SK-N-SH (cell line): ENCODE measurements at regions not wholly inside any gene's neighbourhood (a gene's known extent, or its start where the extent isn't known, plus 50 kb on each side); places are given as distances from the start of the nearest gene placed in this dataset.

ENCODE experiments used
- CTCF ChIA-PET: fragments of 300-600, 350-600 bp; formaldehyde crosslinking; extraction: SDS; loops from one replicate; lab custom pipeline; 2021; lab: Yijun Ruan, JAX
- POLR2A ChIA-PET: fragments of 350-600 bp; sonication (Branson Sonifier 250); formaldehyde crosslinking; extraction: SDS; loops from one replicate; lab custom pipeline; 2020; ENCODE audit warnings: antibody characterized with exemption, inconsistent platforms; lab: Yijun Ruan, JAX
- DNase-seq: peaks from one replicate; pipeline ENCODE4 v3.0.0; 2012
- H2AFZ ChIP-seq: fragments of 200-600 bp; sonication (generic); 2 replicates; pipeline ENCODE4 v1.8.1; 2016; ENCODE audit warnings: antibody characterized with exemption, mild to moderate bottlenecking, low read depth
- H3F3A ChIP-seq: fragments of 200-600 bp; sonication (generic); replicated peaks from 2 replicates; pipeline ENCODE3; 2016; ENCODE audit warnings: antibody characterized with exemption, mild to moderate bottlenecking; ENCODE audit not compliant: insufficient read depth
- H3K27ac ChIP-seq, 2 experiments: fragments of 200-500 bp in 1 of 2; fragments of 200-600 bp in 1 of 2; sonication (Bioruptor generic) in 1 of 2; sonication (generic), shearing (Covaris generic) in 1 of 2; 2 replicates each; pipeline versions ENCODE4 v1.5.1 to v1.6.1; 2014 to 2016; ENCODE audit warnings: low read depth in 2 of 2, inconsistent platforms in 1 of 2, low read length in 1 of 2, mild to moderate bottlenecking in 1 of 2, mixed read lengths in 1 of 2
- H3K27me3 ChIP-seq: fragments of 200-600 bp; sonication (generic), shearing (Covaris generic); 2 replicates; pipeline ENCODE4 v1.6.1; 2016; ENCODE audit warnings: mixed run types; ENCODE audit not compliant: insufficient read depth
- H3K36me3 ChIP-seq, 2 experiments: fragments of 200-500 bp in 1 of 2; fragments of 200-600 bp in 1 of 2; sonication (Bioruptor generic) in 1 of 2; sonication (generic) in 1 of 2; replicated peaks in 1 of 2; 2 replicates each; pipeline versions ENCODE3 to v1.5.1; 2014 to 2016; ENCODE audit warnings: low read length in 1 of 2, mild to moderate bottlenecking in 1 of 2; ENCODE audit not compliant: insufficient read depth in 2 of 2, control insufficient read depth in 1 of 2
- H3K4me1 ChIP-seq, 2 experiments: fragments of 200-500 bp in 1 of 2; fragments of 200-600 bp in 1 of 2; sonication (Bioruptor generic) in 1 of 2; sonication (generic), shearing (Covaris generic) in 1 of 2; 2 replicates each; pipeline versions ENCODE4 v1.5.1 to v1.6.1; 2014 to 2016; ENCODE audit warnings: low read depth in 1 of 2, low read length in 1 of 2, mixed run types in 1 of 2; ENCODE audit not compliant: insufficient read depth in 2 of 2, control insufficient read depth in 1 of 2
- H3K4me2 ChIP-seq: fragments of 200-600 bp; sonication (generic), shearing (Covaris generic); 2 replicates; pipeline ENCODE4 v1.6.1; 2017; ENCODE audit warnings: mixed run types
- H3K4me3 ChIP-seq, 2 experiments: fragments of 200-500 bp in 1 of 2; fragments of 200-600 bp in 1 of 2; sonication (Bioruptor generic) in 1 of 2; sonication (generic), shearing (Covaris generic) in 1 of 2; 2 replicates each; pipeline versions ENCODE4 v1.5.1 to v1.8.1; 2014 to 2016; ENCODE audit warnings: low read depth in 2 of 2, inconsistent platforms in 1 of 2, low read length in 1 of 2, mild to moderate bottlenecking in 1 of 2, mixed read lengths in 1 of 2, moderate library complexity in 1 of 2
- H3K79me2 ChIP-seq: fragments of 200-600 bp; sonication (generic); 2 replicates; pipeline ENCODE4 v1.8.1; 2017; ENCODE audit warnings: mild to moderate bottlenecking; ENCODE audit not compliant: insufficient read depth
- H3K9ac ChIP-seq: fragments of 200-600 bp; sonication (generic); 2 replicates; pipeline ENCODE4 v1.6.1; 2017; ENCODE audit warnings: mixed run types
- H3K9me2 ChIP-seq: fragments of 200-600 bp; sonication (generic); 2 replicates; pipeline ENCODE4 v1.6.1; 2017; ENCODE audit warnings: mixed run types
- H3K9me3 ChIP-seq: fragments of 200-600 bp; sonication (generic); 2 replicates; pipeline ENCODE4 v1.6.1; 2017; ENCODE audit warnings: mixed run types, mild to moderate bottlenecking, moderate library complexity
- H4K20me1 ChIP-seq: fragments of 200-600 bp; sonication (generic); 2 replicates; pipeline ENCODE4 v1.6.1; 2017; ENCODE audit warnings: mild to moderate bottlenecking, mixed run types; ENCODE audit not compliant: insufficient read depth
- CTCF ChIP-seq: fragments of 200-600 bp; sonication (generic); IDR thresholded peaks from 2 replicates; pipeline ENCODE4 v1.6.1; 2017; ENCODE audit warnings: antibody characterized with exemption, mild to moderate bottlenecking, moderate library complexity
- ELF1 ChIP-seq: IDR thresholded peaks from 2 replicates; pipeline ENCODE4 v1.4.0; 2012
- EP300 ChIP-seq, 2 experiments: IDR thresholded peaks; 2 replicates each; pipeline versions ENCODE4 v1.4.0 to v1.6.1; 2012; ENCODE audit warnings: borderline replicate concordance in 1 of 2, low read depth in 1 of 2, low read length in 1 of 2
- EZH2phosphoT487 ChIP-seq: fragments of 200-600 bp; sonication (generic); IDR thresholded peaks from 2 replicates; pipeline ENCODE4 v1.6.1; 2017; ENCODE audit warnings: low read depth, mixed run types, mild to moderate bottlenecking, antibody characterized with exemption, moderate library complexity, borderline replicate concordance
- FOSL2 ChIP-seq: IDR thresholded peaks from 2 replicates; pipeline ENCODE4 v1.4.0; 2012; ENCODE audit warnings: low read depth, mild to moderate bottlenecking, moderate library complexity, borderline replicate concordance
- FOXJ3 ChIP-seq: sonication (generic); formaldehyde crosslinking; IDR thresholded peaks from 2 replicates; pipeline ENCODE4 v1.5.1; 2020; ENCODE audit warnings: mild to moderate bottlenecking, missing genetic modification reagents
- FOXM1 ChIP-seq: IDR thresholded peaks from 2 replicates; pipeline ENCODE4 v1.4.0; 2012; ENCODE audit warnings: low read depth, mild to moderate bottlenecking
- GABPA ChIP-seq: IDR thresholded peaks from 2 replicates; pipeline ENCODE4 v1.4.0; 2012; ENCODE audit warnings: low read depth, mild to moderate bottlenecking
- JUND ChIP-seq: IDR thresholded peaks from 2 replicates; pipeline ENCODE4 v1.4.0; 2012
- MAX ChIP-seq: IDR thresholded peaks from 2 replicates; pipeline ENCODE4 v1.4.0; 2012; ENCODE audit warnings: low read depth
- MXI1 ChIP-seq: IDR thresholded peaks from 2 replicates; pipeline ENCODE4 v1.6.1; 2012; ENCODE audit warnings: mild to moderate bottlenecking, low read depth, low read length, improper control_type of control experiment
- NFIC ChIP-seq: IDR thresholded peaks from 2 replicates; pipeline ENCODE4 v1.4.0; 2012; ENCODE audit warnings: borderline replicate concordance
- PBX3 ChIP-seq: IDR thresholded peaks from 2 replicates; pipeline ENCODE4; 2012
- RAD21 ChIP-seq: IDR thresholded peaks from 2 replicates; pipeline ENCODE4 v1.6.1; 2012; ENCODE audit warnings: mild to moderate bottlenecking, low read length
- RCOR1 ChIP-seq: fragments of 150-350 bp; IDR thresholded peaks from 2 replicates; pipeline ENCODE4 v1.6.1; 2017; ENCODE audit warnings: antibody characterized with exemption, low read length
- REST ChIP-seq: IDR thresholded peaks from 2 replicates; pipeline ENCODE4 v1.6.1; 2012; ENCODE audit warnings: mild to moderate bottlenecking, low read depth, low read length, moderate library complexity
- RXRA ChIP-seq: IDR thresholded peaks from 2 replicates; pipeline ENCODE4 v1.4.0; 2012; ENCODE audit warnings: low read depth, mild to moderate bottlenecking, borderline replicate concordance
- USF2 ChIP-seq: fragments of 150-350 bp; IDR thresholded peaks from 2 replicates; pipeline ENCODE4 v1.6.1; 2017; ENCODE audit warnings: antibody characterized with exemption, low read length, low read depth, borderline replicate concordance
- YY1 ChIP-seq: IDR thresholded peaks from 2 replicates; pipeline ENCODE4 v1.4.0; 2012; ENCODE audit warnings: low read depth, mild to moderate bottlenecking
- WGBS: methylation state at CpG from one replicate; pipeline ENCODE4 v1.1.6; 2017; ENCODE audit warnings: low lambda C conversion rate; 5-methylcytosine and 5-hydroxymethylcytosine counted together

GRCh38 chr1:194196562-194196961, 1010.1 kb upstream of the B3GALT2 start (continued):
- TF ChIP-seq USF2 (no peak), FOXJ3 (CRISPR knock-in tag) (no peak), NFIC (no peak), EZH2phosphoT487 (no peak), RAD21 (no peak), PBX3 (no peak), RXRA (no peak)

- Histone ChIP-seq H4K20me1 (no peaks in the 10 kb centered on the region), H3K36me3 (no peaks in the 10 kb centered on the region), H3K9me3 (no peaks in the 10 kb centered on the region), H2AFZ (no peak overlapping the region; the same call in 1 of the 2 replicates), H3F3A (no peaks in the 10 kb centered on the region), H3K27ac (no peak overlapping the region), H3K4me3 (no peak overlapping the region), H3K4me1 (no peaks in the 10 kb centered on the region), H3K79me2 (no peaks in the 10 kb centered on the region), H3K9ac (no peak overlapping the region), H3K9me2 (no peaks in the 10 kb centered on the region), H3K27me3 (no peaks in the 10 kb centered on the region), H3K4me2 (no peak overlapping the region)
- TF ChIP-seq FOSL2 (no peak), MAX (no peak), ELF1 (no peak), USF2 (no peak), YY1 (no peak), RXRA (no peak), PBX3 (no peak), GABPA (no peak), JUND (no peak), NFIC (no peak), MXI1 (no peak), EP300 (IDR thresholded peaks at IDR 0.05; ENCODE audit: borderline replicate concordance in 1 of 2, low read depth in 1 of 2, low read length in 1 of 2) (no peak), FOXM1 (no peak), CTCF (no peak), FOXJ3 (CRISPR knock-in tag) (no peak), RCOR1 (no peak), REST (no peak)
- ChIA-PET CTCF (no interaction called here), POLR2A (no interaction called here)
- 61% methylated on average over 2 of the region's 2 CpGs for WGBS
- DNase-seq: no peak
These were observed 1008.3 kb upstream of the B3GALT2 start for GRCh38 chr1:194194724-194195123.
